Jurkat, Clone E6-1 (cell line): ENCODE measurements at regions not wholly inside any gene's neighbourhood (a gene's known extent, or its start where the extent isn't known, plus 50 kb on each side); places are given as distances from the start of the nearest gene placed in this dataset.

Experiments used
- DNase-seq: peaks from one replicate; pipeline ENCODE4 v3.0.0-alpha.2; 2011; ENCODE audit warnings: low read depth, low spot score
- H3K4me3 ChIP-seq: 2 replicates; pipeline ENCODE4 v1.5.1; 2011; ENCODE audit warnings: mild to moderate bottlenecking, low read length, control low read depth, moderate library complexity

DNA sequence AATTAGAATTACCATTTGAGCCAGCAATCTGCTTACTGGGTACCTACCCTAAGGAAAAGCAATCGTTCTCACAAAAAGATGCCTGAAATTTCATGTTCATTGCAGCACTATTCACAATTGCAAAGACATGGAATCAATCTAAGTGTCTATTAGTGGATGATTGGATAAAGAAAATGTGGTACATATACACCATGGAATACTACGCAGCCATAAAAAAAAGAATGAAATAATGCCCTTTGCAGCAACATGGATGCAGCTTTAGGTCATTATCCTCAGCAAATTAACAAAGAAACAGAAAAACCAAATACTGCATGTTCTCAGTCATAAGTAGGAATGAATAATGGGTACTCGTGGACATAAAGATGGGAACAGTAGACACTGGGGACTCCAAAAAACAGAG is 89.8 kb upstream of the MAP1LC3B2 start:
- DNase-seq: no peak
- H3K4me3 ChIP-seq: no peak overlapping the region

GRCh38 chr12:116471544-116471943 is 87.6 kb upstream of the MAP1LC3B2 start:
- no peak overlapping the region for H3K4me3 ChIP-seq

GRCh38 chr12:116472193-116472592 is 87.0 kb upstream of the MAP1LC3B2 start:
- H3K4me3 ChIP-seq: no peak overlapping the region
- DNase-seq: no peak

More at GRCh38 chr12:116471544-116471943, 87.6 kb upstream of the MAP1LC3B2 start:
- no peak for DNase-seq

DNA sequence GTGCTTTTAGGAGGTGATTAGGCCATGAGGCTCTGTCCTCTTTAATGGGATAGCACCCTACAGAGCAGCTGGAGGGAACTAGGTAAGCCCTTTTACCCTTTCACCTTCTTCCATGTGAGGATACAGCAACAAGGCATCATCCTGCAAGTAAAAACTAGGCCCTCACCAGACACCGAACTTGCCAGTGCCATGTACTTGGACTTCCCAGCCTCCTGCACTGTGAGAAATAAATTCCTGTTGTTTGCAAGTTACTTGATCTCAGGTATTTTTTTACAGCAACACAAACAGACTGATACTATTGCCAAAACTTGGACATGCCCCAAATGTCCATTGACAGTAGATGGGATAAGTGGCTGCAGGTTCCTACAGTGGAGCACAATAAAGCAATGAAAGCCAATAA is 85.8 kb upstream of the MAP1LC3B2 start:
- H3K4me3 ChIP-seq: no peak overlapping the region
- DNase-seq: no peak

GRCh38 chr12:116474331-116474730 is 84.8 kb upstream of the MAP1LC3B2 start:
- H3K4me3 ChIP-seq: no peak overlapping the region
- DNase-seq: no peak

- no peak overlapping the region for H3K4me3 ChIP-seq
- no peak for DNase-seq
Observed at GRCh38 chr12:116474899-116475298, 84.3 kb upstream of the MAP1LC3B2 start.

- H3K4me3 ChIP-seq: no peak overlapping the region
- no peak for DNase-seq
Observed at GRCh38 chr12:116476227-116476822, 82.9 kb upstream of the MAP1LC3B2 start.

GRCh38 chr12:116478243-116478773 is 80.9 kb upstream of the MAP1LC3B2 start:
- H3K4me3 ChIP-seq: no peak overlapping the region

DNA sequence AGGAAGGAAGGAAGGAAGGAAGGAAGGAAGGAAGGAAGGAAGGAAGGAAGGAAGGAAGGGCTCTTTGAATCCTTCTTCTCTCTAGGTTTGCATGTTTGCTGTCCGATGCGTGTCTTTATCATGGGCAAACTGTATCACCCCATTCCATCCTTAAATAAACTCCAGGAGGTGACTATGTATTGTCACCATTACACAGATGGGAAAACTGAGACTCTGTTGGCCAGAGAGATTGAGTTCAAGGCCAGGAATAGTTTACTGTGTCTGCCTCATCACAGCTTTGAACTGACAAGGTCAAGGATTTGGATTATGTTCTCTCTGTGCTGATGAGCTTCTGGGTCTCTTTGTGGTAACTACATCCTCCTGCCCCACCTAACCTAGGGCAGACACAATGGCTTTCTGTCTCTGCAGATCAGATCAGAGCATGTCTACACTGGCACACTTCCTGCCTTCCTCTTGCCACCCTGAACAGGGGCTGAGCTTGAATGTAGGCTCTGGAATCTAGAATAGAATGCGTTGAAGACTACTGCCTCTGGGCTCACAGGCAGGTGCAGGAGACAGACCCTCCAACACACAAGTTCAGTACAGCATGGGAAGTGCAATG is 78.9 kb upstream of the MAP1LC3B2 start:
- H3K4me3 ChIP-seq: no peak overlapping the region
- peak; percentile 35 for DNase-seq

More at GRCh38 chr12:116478243-116478773, 80.9 kb upstream of the MAP1LC3B2 start:
- no peak for DNase-seq

GRCh38 chr12:116481726-116482125 is 77.5 kb upstream of the MAP1LC3B2 start:
- DNase-seq: no peak
- no peak overlapping the region for H3K4me3 ChIP-seq

DNA sequence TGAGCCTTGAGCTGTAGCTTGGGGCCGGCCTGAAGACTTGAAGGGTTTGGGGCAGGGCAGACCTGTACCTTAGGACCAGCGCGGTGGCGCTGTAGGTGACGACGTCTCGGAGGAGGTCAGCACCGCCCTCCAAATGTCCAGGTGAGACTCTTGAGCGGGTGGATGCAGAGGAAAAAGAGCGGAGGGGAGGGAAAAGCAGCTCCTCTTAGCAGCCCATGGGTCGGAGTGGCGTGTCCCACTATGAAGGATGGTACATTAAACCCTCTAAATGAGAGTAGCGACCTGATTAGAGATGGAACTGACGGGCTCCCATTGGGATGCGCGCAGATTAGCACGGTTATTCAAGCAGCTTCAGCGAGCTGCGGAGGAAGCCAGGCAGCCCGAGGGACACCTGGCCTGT is 77.0 kb upstream of the MAP1LC3B2 start:
- no peak overlapping the region for H3K4me3 ChIP-seq
- no peak for DNase-seq

DNA sequence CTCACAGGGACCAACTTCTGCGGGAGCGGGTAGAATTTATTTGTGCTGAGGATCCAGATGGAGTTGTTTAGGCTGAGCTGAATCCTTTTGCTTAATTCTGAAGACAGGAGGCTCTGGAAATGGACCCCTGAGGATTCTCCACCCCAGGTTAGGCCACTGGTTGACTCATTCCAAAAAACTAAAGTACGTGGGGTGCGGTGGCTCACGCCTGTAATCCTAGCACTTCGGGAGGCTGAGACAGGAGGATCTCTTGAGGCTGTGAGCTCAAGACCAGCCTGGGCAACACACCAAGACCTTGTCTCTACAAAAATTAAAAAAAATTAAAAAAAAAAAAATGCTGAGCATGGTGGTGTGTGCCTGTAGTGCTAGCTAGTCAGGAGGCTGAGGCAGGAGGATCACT is 76.3 kb upstream of the MAP1LC3B2 start:
- DNase-seq: no peak
- no peak overlapping the region for H3K4me3 ChIP-seq

- H3K4me3 ChIP-seq: no peak overlapping the region
- DNase-seq: no peak
Observed at GRCh38 chr12:116483959-116484750, 75.0 kb upstream of the MAP1LC3B2 start.

DNA sequence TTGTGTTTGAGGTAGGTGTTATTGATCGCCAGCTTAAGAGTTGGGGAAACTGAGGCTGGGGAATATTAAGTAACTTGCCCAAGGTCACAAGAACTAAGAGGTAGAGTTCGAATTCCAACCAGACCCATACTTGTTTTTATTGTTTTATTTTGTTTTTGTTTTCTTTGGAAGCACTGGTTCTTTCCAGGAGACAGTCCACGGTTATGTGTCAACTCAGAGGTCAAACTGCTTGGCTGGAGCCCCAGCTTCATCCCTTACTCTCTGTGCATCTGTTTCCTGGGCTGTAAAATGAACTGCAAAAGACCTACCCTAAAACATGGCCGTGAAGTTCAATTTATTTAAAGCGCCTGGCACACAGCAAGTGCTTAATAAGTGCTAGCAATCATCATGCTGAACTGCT is 74.4 kb upstream of the MAP1LC3B2 start:
- H3K4me3 ChIP-seq: no peak overlapping the region
- DNase-seq: no peak

GRCh38 chr12:116489116-116489515 is 70.1 kb upstream of the MAP1LC3B2 start:
- DNase-seq: no peak
- H3K4me3 ChIP-seq: no peak overlapping the region

GRCh38 chr12:116490471-116490870 is 68.7 kb upstream of the MAP1LC3B2 start:
- no peak for DNase-seq
- no peak overlapping the region for H3K4me3 ChIP-seq

DNA sequence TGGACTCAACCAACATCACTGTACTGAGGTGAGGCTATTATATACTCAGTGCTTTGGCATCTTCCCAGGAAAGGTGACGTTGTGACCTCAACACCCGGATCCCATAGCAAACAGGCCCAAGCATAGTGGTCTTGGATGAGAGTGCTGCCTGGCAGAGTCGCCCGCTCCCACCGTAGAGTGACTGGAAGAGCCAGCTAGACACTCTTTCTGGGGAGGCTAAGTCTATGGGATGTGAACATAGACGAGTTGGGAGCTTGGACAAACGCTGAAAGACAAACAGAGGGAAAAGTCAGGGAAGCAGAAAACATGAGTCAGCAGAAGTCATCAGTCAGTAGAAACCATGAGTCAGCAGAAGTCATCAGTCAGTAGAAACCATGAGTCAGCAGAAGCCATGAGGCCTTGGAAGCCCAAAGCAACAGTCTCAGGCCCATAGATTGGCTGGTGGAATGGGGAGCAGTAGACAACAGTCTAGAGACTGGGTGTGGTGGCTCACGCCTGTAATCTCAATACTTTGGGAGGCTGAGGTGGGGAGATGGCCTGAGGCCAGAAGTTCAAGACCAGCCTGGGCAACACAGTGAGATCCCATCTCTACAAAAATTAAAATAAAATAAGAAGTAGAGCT is 66.4 kb upstream of the MAP1LC3B2 start:
- no peak overlapping the region for H3K4me3 ChIP-seq
- DNase-seq: peak; percentile 7

DNA sequence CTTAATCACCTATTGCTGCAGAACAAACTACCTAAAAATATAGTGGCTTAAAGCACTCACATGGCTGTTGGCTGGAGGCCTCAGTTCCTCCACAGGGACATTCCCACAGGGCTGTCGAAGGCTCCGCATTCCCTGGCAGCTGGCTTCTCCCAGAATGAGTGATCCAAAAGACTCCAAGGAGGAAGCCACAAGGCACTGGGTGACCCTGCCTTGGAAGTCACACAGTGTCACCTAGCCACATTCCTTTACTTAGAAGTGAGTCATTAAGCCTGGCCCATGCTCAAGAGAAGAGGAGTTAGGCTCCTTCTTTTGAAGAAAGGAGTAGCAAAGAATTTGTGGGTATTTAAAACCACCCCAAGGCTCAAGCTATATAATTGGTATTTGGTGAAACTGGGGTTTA is 63.9 kb upstream of the MAP1LC3B2 start:
- no peak for DNase-seq

DNA sequence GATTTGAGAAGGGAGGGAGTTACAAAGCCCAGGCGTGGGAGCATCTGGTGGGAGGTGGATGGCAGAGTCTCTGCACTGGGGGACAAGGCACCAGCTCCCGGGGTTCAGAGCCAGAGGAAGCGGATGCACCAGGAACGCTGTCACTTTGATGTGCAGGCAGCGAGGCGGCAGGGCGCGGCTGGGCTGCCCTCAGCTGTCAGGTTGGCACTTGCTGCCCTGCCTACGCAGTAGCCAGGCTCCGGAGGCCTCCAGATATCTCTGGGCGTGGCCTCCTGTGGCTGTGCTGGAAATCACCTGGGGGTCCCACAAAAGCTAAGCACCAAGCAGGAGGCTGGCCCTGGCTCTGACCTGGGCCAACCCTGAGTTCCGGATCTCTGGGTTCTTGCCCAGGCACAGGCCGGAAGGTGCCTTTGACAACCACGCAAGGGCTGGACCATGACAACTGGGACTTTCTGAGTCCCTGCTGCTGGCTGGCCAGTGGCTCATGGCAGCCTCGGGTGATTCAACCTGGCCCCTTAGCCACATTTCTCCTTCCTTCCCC is 62.1 kb upstream of the MAP1LC3B2 start:
- no peak overlapping the region for H3K4me3 ChIP-seq
- DNase-seq: no peak

More for the DNA sequence above, 63.9 kb upstream of the MAP1LC3B2 start:
- no peak overlapping the region for H3K4me3 ChIP-seq
